Spleen (tissue), 7 donors: ENCODE measurements at regions not wholly inside any gene's neighbourhood (a gene's known extent, or its start where the extent isn't known, plus 50 kb on each side); places are given as distances from the start of the nearest gene placed in this dataset.

Experiments
- POLR2A ChIP-seq, 3 donors: fragments of 450-650 bp; IDR thresholded peaks; one replicate each; pipeline ENCODE4 v1.5.1; 2017; ENCODE audit warnings: antibody characterized with exemption in 3 of 3, mild to moderate bottlenecking in 1 of 3
- POLR2AphosphoS5 ChIP-seq, 3 donors: sonication (generic); formaldehyde crosslinking; IDR thresholded peaks; one replicate each; pipeline ENCODE4 v1.5.1; 2017; ENCODE audit warnings: antibody characterized with exemption in 3 of 3
- TF ChIP-seq, protein P1 (sequence below), 11 experiments: fragments of 200-600 bp in 7 of 11; fragments of 450-650 bp in 4 of 11; sonication (generic) in 4 of 11; IDR thresholded peaks in 8 of 11; conservative IDR thresholded peaks in 3 of 11; 1 replicate in 7 of 11; 2 replicates in 4 of 11; pipeline versions ENCODE4 v1.4.0 to v1.8.0; 2016 to 2021; ENCODE audit warnings: antibody characterized with exemption in 11 of 11, inconsistent platforms in 4 of 11, mild to moderate bottlenecking in 1 of 11
- donor health status: DM: no; HTN: no; CAD: no; lungs with moderate emphysema.
- donor health status: DM: no; HTN: no; CAD: no.
- donor health status: DM: no; HTN: no; CAD: no.

- TF ChIP-seq, protein P1, sequence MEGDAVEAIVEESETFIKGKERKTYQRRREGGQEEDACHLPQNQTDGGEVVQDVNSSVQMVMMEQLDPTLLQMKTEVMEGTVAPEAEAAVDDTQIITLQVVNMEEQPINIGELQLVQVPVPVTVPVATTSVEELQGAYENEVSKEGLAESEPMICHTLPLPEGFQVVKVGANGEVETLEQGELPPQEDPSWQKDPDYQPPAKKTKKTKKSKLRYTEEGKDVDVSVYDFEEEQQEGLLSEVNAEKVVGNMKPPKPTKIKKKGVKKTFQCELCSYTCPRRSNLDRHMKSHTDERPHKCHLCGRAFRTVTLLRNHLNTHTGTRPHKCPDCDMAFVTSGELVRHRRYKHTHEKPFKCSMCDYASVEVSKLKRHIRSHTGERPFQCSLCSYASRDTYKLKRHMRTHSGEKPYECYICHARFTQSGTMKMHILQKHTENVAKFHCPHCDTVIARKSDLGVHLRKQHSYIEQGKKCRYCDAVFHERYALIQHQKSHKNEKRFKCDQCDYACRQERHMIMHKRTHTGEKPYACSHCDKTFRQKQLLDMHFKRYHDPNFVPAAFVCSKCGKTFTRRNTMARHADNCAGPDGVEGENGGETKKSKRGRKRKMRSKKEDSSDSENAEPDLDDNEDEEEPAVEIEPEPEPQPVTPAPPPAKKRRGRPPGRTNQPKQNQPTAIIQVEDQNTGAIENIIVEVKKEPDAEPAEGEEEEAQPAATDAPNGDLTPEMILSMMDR (IDR thresholded peaks at IDR 0.05 in 8 of 11, conservative IDR thresholded peaks at IDR 0.05 in 3 of 11): no peak
- no peak for TF ChIP-seq POLR2A (IDR thresholded peaks at IDR 0.05)
- TF ChIP-seq POLR2AphosphoS5 (IDR thresholded peaks at IDR 0.05): no peak
Measured at GRCh38 chr2:784753-785152, 107.5 kb upstream of the TMEM18 start.
